ENCODE measurements at regions not wholly inside any gene's neighbourhood (a gene's known extent, or its start where the extent isn't known, plus 50 kb on each side); places are given as distances from the start of the nearest gene placed in this dataset.
A peak's percentile ranks its signal among the peaks of the same experiment; 100 is the strongest.

GRCh38 chr5:103476811-103477210 lies 85.8 kb downstream of the NUDT12 start:
- no peak for DNase-seq (ENCODE audit: low read depth, low spot score)
- no peak overlapping the region for H3K4me3 ChIP-seq (ENCODE audit: low read depth, low read length)
- no peak overlapping the region for H3K27ac ChIP-seq (ENCODE audit: low read depth, low read length)
- peaks cover 3% of the 10 kb centered on the region for H3K27me3 ChIP-seq (ENCODE audit: control insufficient read depth, insufficient read depth, low read length)
- TF ChIP-seq CTCF (IDR thresholded peaks at IDR 0.05; ENCODE audit: low read depth, low read length) = no peak
- no peaks in the 10 kb centered on the region for H3K9me3 ChIP-seq (ENCODE audit: control insufficient read depth, insufficient read depth, low read length)
- POLR2A ChIA-PET = no interaction called here
- CTCF ChIA-PET = interaction anchor here (1.1 to 9.1 kb wide), 8 partner anchors 26 to 338 kb away, joined by 3 to 125 read pairs (median 17); partner anchors contain the start of gene MACIR

GRCh38 chr5:103475629-103476240 lies 86.9 kb downstream of the NUDT12 start:
- ChIA-PET POLR2A (no interaction called here), CTCF (interaction anchor here (0.5 to 9.1 kb wide), 38 partner anchors 9 to 703 kb away, joined by 3 to 125 read pairs (median 4); partner anchors contain the start of gene MACIR)
- Histone ChIP-seq H3K4me3 (ENCODE audit: low read depth, low read length) (no peak overlapping the region), H3K9me3 (ENCODE audit: control insufficient read depth, insufficient read depth, low read length) (no peaks in the 10 kb centered on the region), H3K27ac (ENCODE audit: low read depth, low read length) (no peak overlapping the region), H3K27me3 (ENCODE audit: control insufficient read depth, insufficient read depth, low read length) (no peaks in the 10 kb centered on the region)
- TF ChIP-seq CTCF (IDR thresholded peaks at IDR 0.05; ENCODE audit: low read depth, low read length) = peak; percentile 63
- no peak for DNase-seq (ENCODE audit: low read depth, low spot score)

- Histone ChIP-seq H3K4me3 (ENCODE audit: low read depth, low read length) (no peak overlapping the region), H3K9me3 (ENCODE audit: control insufficient read depth, insufficient read depth, low read length) (no peaks in the 10 kb centered on the region), H3K27me3 (ENCODE audit: control insufficient read depth, insufficient read depth, low read length) (no peaks in the 10 kb centered on the region), H3K27ac (ENCODE audit: low read depth, low read length) (no peak overlapping the region)
- TF ChIP-seq CTCF (IDR thresholded peaks at IDR 0.05; ENCODE audit: low read depth, low read length) = no peak
- DNase-seq (ENCODE audit: low read depth, low spot score) = no peak
- POLR2A ChIA-PET = no interaction called here
- CTCF ChIA-PET = interaction anchor here (0.6 to 9.1 kb wide), 30 partner anchors 8 to 336 kb away, joined by 3 to 125 read pairs (median 4); partner anchors contain the start of gene MACIR
Observed at GRCh38 chr5:103474677-103475076, 87.9 kb downstream of the NUDT12 start.

- no peaks in the 10 kb centered on the region for H3K9me3 ChIP-seq (ENCODE audit: control insufficient read depth, insufficient read depth, low read length)
- no peak for DNase-seq (ENCODE audit: low read depth, low spot score)
- no peak overlapping the region for H3K4me3 ChIP-seq (ENCODE audit: low read depth, low read length)
- CTCF ChIA-PET = interaction anchor here (2.0 to 9.1 kb wide), 4 partner anchors 215 to 249 kb away, joined by 7 to 125 read pairs (median 28); partner anchors contain the start of gene MACIR
- POLR2A ChIA-PET = no interaction called here
- H3K27me3 ChIP-seq (ENCODE audit: control insufficient read depth, insufficient read depth, low read length) = no peaks in the 10 kb centered on the region
- TF ChIP-seq CTCF (IDR thresholded peaks at IDR 0.05; ENCODE audit: low read depth, low read length) = no peak
- H3K27ac ChIP-seq (ENCODE audit: low read depth, low read length) = no peak overlapping the region
Observed at GRCh38 chr5:103473725-103474124, 88.9 kb downstream of the NUDT12 start.

DNA sequence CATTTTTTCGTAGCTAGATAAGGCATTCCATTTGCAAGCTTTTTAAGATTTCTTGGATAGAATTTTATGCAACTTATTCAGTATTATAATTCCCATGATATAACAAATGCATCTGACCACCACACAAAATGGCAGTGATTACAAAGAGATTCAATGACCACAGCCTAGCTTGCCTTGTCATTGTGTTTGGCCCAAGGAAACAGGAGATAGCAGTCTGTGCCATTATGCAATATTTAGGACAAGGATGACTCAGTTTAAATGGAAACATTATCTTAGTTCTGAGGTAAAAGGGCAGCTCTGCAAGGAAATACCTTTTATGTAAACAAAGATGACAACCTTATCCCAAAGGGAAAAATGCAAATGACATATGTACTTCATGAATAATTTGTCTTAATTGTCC lies 89.8 kb downstream of the NUDT12 start:
- no peak for DNase-seq (ENCODE audit: low read depth, low spot score)
- no peaks in the 10 kb centered on the region for H3K9me3 ChIP-seq (ENCODE audit: control insufficient read depth, insufficient read depth, low read length)
- CTCF ChIA-PET = interaction anchor here (1.2 to 9.1 kb wide), 5 partner anchors 80 to 333 kb away, joined by 3 to 125 read pairs (median 8); partner anchors contain the start of gene MACIR
- no peak for TF ChIP-seq CTCF (IDR thresholded peaks at IDR 0.05; ENCODE audit: low read depth, low read length)
- POLR2A ChIA-PET = interaction anchor here (1.0 kb wide), 1 partner anchor 22 kb away, joined by 3 read pairs; no protein-coding TSS in a partner anchor
- H3K4me3 ChIP-seq (ENCODE audit: low read depth, low read length) = no peak overlapping the region
- no peaks in the 10 kb centered on the region for H3K27me3 ChIP-seq (ENCODE audit: control insufficient read depth, insufficient read depth, low read length)
- H3K27ac ChIP-seq (ENCODE audit: low read depth, low read length) = no peak overlapping the region

All from AG04450 (cell line).